Left ventricle myocardium inferior (tissue), 1 donor: ENCODE measurements at regions not wholly inside any gene's neighbourhood (a gene's known extent, or its start where the extent isn't known, plus 50 kb on each side); places are given as distances from the start of the nearest gene placed in this dataset.

Experiments used
- DNase-seq: peaks from one replicate; pipeline ENCODE4 v3.0.0-alpha.2; 2020
- H3K27ac ChIP-seq: fragments of 200-600 bp; replicated peaks from 2 replicates; pipeline ENCODE4 v1.8.0; 2021
- H3K27me3 ChIP-seq: fragments of 200-600 bp; 2 replicates; pipeline ENCODE4 v1.8.0; 2021; ENCODE audit warnings: low read depth
- H3K36me3 ChIP-seq: fragments of 200-600 bp; 2 replicates; pipeline ENCODE4 v1.8.0; 2021
- H3K4me1 ChIP-seq: fragments of 200-600 bp; 2 replicates; pipeline ENCODE4 v1.8.0; 2021
- H3K4me3 ChIP-seq: fragments of 200-600 bp; 2 replicates; pipeline ENCODE4 v1.8.0; 2021; ENCODE audit warnings: mild to moderate bottlenecking, moderate library complexity
- H3K9me3 ChIP-seq: fragments of 200-600 bp; replicated peaks from 2 replicates; pipeline ENCODE4 v1.8.0; 2021
- CTCF ChIP-seq: fragments of 200-600 bp; IDR thresholded peaks from 2 replicates; pipeline ENCODE4 v1.8.0; 2021; ENCODE audit warnings: antibody characterized with exemption, mild to moderate bottlenecking, borderline replicate concordance
- intact Hi-C: fragments of 100-400 bp; cut with micrococcal nuclease; formaldehyde crosslinking; loops from one replicate; pipeline ENCODE4 v1.11.0; 2022
- donor health status: DM: no; HTN: yes; CAD: no; lungs with severe emphysema.

- Histone ChIP-seq H3K4me3 (no peak overlapping the region), H3K9me3 (no peaks in the 10 kb centered on the region), H3K27ac (no peak overlapping the region), H3K4me1 (peaks cover 24% of the 10 kb centered on the region), H3K27me3 (no peaks in the 10 kb centered on the region), H3K36me3 (no peaks in the 10 kb centered on the region)
- TF ChIP-seq CTCF: no peak
- no peak for DNase-seq
- intact Hi-C loops: no loop called here
Observed at GRCh38 chr13:40185414-40185813, 481.0 kb downstream of the FOXO1 start.

- no peak for TF ChIP-seq CTCF
- Histone ChIP-seq H3K4me1 (peaks cover 30% of the 10 kb centered on the region), H3K9me3 (no peaks in the 10 kb centered on the region), H3K4me3 (no peak overlapping the region), H3K36me3 (no peaks in the 10 kb centered on the region), H3K27me3 (no peaks in the 10 kb centered on the region), H3K27ac (no peak overlapping the region)
- intact Hi-C loops: no loop called here
- no peak for DNase-seq
Observed at GRCh38 chr13:40186041-40186440, 480.4 kb downstream of the FOXO1 start.

GRCh38 chr13:40186626-40187323 lies 479.7 kb downstream of the FOXO1 start:
- Histone ChIP-seq H3K36me3 (no peaks in the 10 kb centered on the region), H3K27ac (no peak overlapping the region), H3K4me1 (peaks cover 32% of the 10 kb centered on the region), H3K4me3 (no peak overlapping the region), H3K27me3 (no peaks in the 10 kb centered on the region), H3K9me3 (no peaks in the 10 kb centered on the region)
- DNase-seq: no peak
- intact Hi-C loops: no loop called here
- no peak for TF ChIP-seq CTCF

GRCh38 chr13:40187324-40187795 lies 479.1 kb downstream of the FOXO1 start:
- Histone ChIP-seq H3K36me3 (no peaks in the 10 kb centered on the region), H3K4me3 (no peak overlapping the region), H3K27ac (no peak overlapping the region), H3K9me3 (no peaks in the 10 kb centered on the region), H3K4me1 (peaks cover 36% of the 10 kb centered on the region), H3K27me3 (no peaks in the 10 kb centered on the region)
- DNase-seq: no peak
- intact Hi-C loops: no loop called here
- no peak for TF ChIP-seq CTCF

- no peaks in the 10 kb centered on the region for H3K36me3 ChIP-seq
- no peak overlapping the region for H3K4me3 ChIP-seq
- intact Hi-C loops: no loop called here
- H3K4me1 ChIP-seq: peaks cover 42% of the 10 kb centered on the region
- no peak for TF ChIP-seq CTCF
- no peaks in the 10 kb centered on the region for H3K9me3 ChIP-seq
- no peak overlapping the region for H3K27ac ChIP-seq
- no peak for DNase-seq
- H3K27me3 ChIP-seq: no peaks in the 10 kb centered on the region
Observed at GRCh38 chr13:40187841-40188591, 478.4 kb downstream of the FOXO1 start.
